ENCODE measurements at regions not wholly inside any gene's neighbourhood (a gene's known extent, or its start where the extent isn't known, plus 50 kb on each side); places are given as distances from the start of the nearest gene placed in this dataset.

- TF ChIP-seq CTCF (IDR thresholded peaks at IDR 0.05) (no peak), POLR2A (IDR thresholded peaks at IDR 0.05) (no peak), EP300 (IDR thresholded peaks at IDR 0.05; ENCODE audit: low read depth) (no peak), POLR2AphosphoS5 (IDR thresholded peaks at IDR 0.05) (no peak)
Observed at GRCh38 chr13:68608147-68608546, 1378.0 kb upstream of the PCDH9 start.

Measured in transverse colon (tissue), 4 donors.